ENCODE measurements at regions not wholly inside any gene's neighbourhood (a gene's known extent, or its start where the extent isn't known, plus 50 kb on each side); places are given as distances from the start of the nearest gene placed in this dataset.

DNA sequence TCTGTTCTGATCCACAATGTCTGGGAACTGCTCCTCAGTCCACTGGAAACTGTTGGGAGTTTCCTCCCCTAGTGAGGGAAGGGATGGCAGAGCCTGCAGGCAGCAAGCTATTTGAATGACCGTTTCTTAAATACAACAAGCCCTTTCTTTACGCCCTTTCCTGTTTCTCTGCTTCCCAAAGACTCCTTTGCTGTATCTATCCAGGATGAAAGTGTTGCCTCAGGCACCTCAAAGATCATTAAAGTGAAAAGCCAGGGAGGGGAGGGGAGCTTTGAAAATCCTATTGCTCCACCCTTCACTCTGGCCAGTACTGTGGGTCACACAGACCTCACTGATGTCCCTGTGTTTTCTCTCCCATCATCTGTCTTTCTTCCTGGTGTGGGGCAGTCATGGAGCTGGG, 213.1 kb downstream of the RNF144B start:
- Histone ChIP-seq H3K9ac (ENCODE audit: low read length) (no peak overlapping the region), H4K20me1 (ENCODE audit: insufficient read depth, low read length) (no peaks in the 10 kb centered on the region)
- TF ChIP-seq, protein P1, sequence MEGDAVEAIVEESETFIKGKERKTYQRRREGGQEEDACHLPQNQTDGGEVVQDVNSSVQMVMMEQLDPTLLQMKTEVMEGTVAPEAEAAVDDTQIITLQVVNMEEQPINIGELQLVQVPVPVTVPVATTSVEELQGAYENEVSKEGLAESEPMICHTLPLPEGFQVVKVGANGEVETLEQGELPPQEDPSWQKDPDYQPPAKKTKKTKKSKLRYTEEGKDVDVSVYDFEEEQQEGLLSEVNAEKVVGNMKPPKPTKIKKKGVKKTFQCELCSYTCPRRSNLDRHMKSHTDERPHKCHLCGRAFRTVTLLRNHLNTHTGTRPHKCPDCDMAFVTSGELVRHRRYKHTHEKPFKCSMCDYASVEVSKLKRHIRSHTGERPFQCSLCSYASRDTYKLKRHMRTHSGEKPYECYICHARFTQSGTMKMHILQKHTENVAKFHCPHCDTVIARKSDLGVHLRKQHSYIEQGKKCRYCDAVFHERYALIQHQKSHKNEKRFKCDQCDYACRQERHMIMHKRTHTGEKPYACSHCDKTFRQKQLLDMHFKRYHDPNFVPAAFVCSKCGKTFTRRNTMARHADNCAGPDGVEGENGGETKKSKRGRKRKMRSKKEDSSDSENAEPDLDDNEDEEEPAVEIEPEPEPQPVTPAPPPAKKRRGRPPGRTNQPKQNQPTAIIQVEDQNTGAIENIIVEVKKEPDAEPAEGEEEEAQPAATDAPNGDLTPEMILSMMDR (IDR thresholded peaks at IDR 0.05; ENCODE audit: low read length), result no peak
- TF ChIP-seq EZH2 (IDR thresholded peaks at IDR 0.05; ENCODE audit: borderline replicate concordance, low read length), result no peak

DNA sequence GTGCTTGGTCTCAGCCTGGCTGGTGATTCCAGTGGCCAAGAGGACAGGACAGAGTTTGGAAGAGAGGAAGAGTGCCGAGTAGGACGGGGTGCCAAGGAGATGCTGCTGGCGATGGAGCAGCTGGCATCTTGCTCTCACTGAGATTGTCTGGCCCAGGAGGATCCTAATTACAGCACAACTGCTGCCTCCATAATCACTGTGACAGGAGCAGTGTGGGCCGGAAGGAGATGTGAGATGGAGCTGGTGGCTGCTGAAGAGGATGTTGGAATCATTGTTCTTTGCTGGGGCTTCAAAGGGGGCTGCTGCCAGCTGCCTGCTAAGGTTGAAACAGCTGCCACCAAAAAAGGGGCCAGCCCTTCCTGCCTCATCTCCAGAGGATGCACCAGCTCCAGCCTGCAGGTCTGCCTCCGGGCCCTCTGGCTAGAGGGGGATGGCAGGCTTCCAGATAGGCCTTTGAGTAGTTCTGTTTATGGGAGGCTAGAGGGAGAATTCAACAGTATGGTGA, 214.4 kb downstream of the RNF144B start:
- no peak overlapping the region for H3K4me2 ChIP-seq (ENCODE audit: low read length)
- H4K20me1 ChIP-seq (ENCODE audit: insufficient read depth, low read length), result no peaks in the 10 kb centered on the region
- no peak overlapping the region for H3K9ac ChIP-seq (ENCODE audit: low read length)
- H3K4me1 ChIP-seq (ENCODE audit: insufficient read depth, low read length, severe bottlenecking), result no peaks in the 10 kb centered on the region
- H3K9me2 ChIP-seq (ENCODE audit: low read depth, low read length), result no peaks in the 10 kb centered on the region
- no peak overlapping the region for H2AFZ ChIP-seq (ENCODE audit: low read length)
- H3K79me2 ChIP-seq (ENCODE audit: insufficient read depth, low read length), result no peaks in the 10 kb centered on the region
- no peaks in the 10 kb centered on the region for H3F3A ChIP-seq (ENCODE audit: insufficient read depth, low read length)
- no peaks in the 10 kb centered on the region for H3K9me3 ChIP-seq (ENCODE audit: low read length)
- H3K36me3 ChIP-seq (ENCODE audit: insufficient read depth, low read length), result no peaks in the 10 kb centered on the region
- H3K27ac ChIP-seq (ENCODE audit: low read depth, low read length, poor library complexity, severe bottlenecking), result no peak overlapping the region
- H3K27me3 ChIP-seq (ENCODE audit: insufficient read depth, low read length), result no peaks in the 10 kb centered on the region
- no peak overlapping the region for H3K4me3 ChIP-seq (ENCODE audit: low read depth, low read length, poor library complexity, severe bottlenecking)
- TF ChIP-seq EZH2 (IDR thresholded peaks at IDR 0.05; ENCODE audit: borderline replicate concordance, low read length), result no peak
- TF ChIP-seq, protein P1 (IDR thresholded peaks at IDR 0.05; ENCODE audit: low read length), result no peak

More for the DNA sequence above, 213.1 kb downstream of the RNF144B start:
- Histone ChIP-seq H3K4me3 (ENCODE audit: low read depth, low read length, poor library complexity, severe bottlenecking) (no peak overlapping the region), H3K79me2 (ENCODE audit: insufficient read depth, low read length) (no peaks in the 10 kb centered on the region), H3K27ac (ENCODE audit: low read depth, low read length, poor library complexity, severe bottlenecking) (no peak overlapping the region), H3K4me2 (ENCODE audit: low read length) (no peak overlapping the region), H3K4me1 (ENCODE audit: insufficient read depth, low read length, severe bottlenecking) (no peaks in the 10 kb centered on the region), H3K27me3 (ENCODE audit: insufficient read depth, low read length) (no peaks in the 10 kb centered on the region), H3K9me3 (ENCODE audit: low read length) (no peaks in the 10 kb centered on the region), H3F3A (ENCODE audit: insufficient read depth, low read length) (no peaks in the 10 kb centered on the region), H2AFZ (ENCODE audit: low read length) (no peak overlapping the region), H3K36me3 (ENCODE audit: insufficient read depth, low read length) (no peaks in the 10 kb centered on the region), H3K9me2 (ENCODE audit: low read depth, low read length) (no peaks in the 10 kb centered on the region)

DNA sequence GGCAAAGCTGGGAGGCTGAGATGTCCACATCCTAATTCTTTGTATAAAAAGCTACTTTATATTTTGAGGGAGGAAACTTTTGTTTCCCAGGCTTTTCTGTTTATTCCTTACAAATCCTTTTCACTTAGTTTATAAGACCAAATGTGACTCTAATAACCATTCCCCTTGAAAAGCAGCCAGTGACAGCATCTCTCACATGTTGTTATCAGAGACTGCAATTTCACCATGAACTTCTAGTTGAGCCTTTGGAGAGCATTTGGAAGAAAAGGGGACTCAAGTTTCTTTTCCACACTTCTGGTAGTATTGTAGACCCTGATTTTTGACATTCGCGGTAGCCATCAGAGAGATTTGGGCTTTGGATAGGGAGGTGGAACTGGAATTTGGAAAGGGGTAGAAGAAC, 215.8 kb downstream of the RNF144B start:
- H3K4me1 ChIP-seq (ENCODE audit: insufficient read depth, low read length, severe bottlenecking), result no peaks in the 10 kb centered on the region
- no peaks in the 10 kb centered on the region for H3K79me2 ChIP-seq (ENCODE audit: insufficient read depth, low read length)
- no peaks in the 10 kb centered on the region for H3K36me3 ChIP-seq (ENCODE audit: insufficient read depth, low read length)
- H3K9me2 ChIP-seq (ENCODE audit: low read depth, low read length), result no peaks in the 10 kb centered on the region
- H3K4me2 ChIP-seq (ENCODE audit: low read length), result no peak overlapping the region
- no peak overlapping the region for H3K27ac ChIP-seq (ENCODE audit: low read depth, low read length, poor library complexity, severe bottlenecking)
- H3K27me3 ChIP-seq (ENCODE audit: insufficient read depth, low read length), result no peaks in the 10 kb centered on the region
- H3K4me3 ChIP-seq (ENCODE audit: low read depth, low read length, poor library complexity, severe bottlenecking), result no peak overlapping the region
- no peaks in the 10 kb centered on the region for H4K20me1 ChIP-seq (ENCODE audit: insufficient read depth, low read length)
- H2AFZ ChIP-seq (ENCODE audit: low read length), result no peak overlapping the region
- H3K9ac ChIP-seq (ENCODE audit: low read length), result no peak overlapping the region
- no peaks in the 10 kb centered on the region for H3K9me3 ChIP-seq (ENCODE audit: low read length)
- TF ChIP-seq EZH2 (IDR thresholded peaks at IDR 0.05; ENCODE audit: borderline replicate concordance, low read length), result no peak
- TF ChIP-seq, protein P1 (IDR thresholded peaks at IDR 0.05; ENCODE audit: low read length), result no peak
- H3F3A ChIP-seq (ENCODE audit: insufficient read depth, low read length), result no peaks in the 10 kb centered on the region

All from OCI-LY1 (cell line).